Progenitor cell of endocrine pancreas (in vitro differentiated cells): ENCODE measurements at regions not wholly inside any gene's neighbourhood (a gene's known extent, or its start where the extent isn't known, plus 50 kb on each side); places are given as distances from the start of the nearest gene placed in this dataset.

Source experiments
- DNase-seq: peaks from one replicate; pipeline ENCODE4 v3.0.0; 2021; ENCODE audit warnings: low spot score; ENCODE audit not compliant: unreplicated experiment
- H3K27ac Mint-ChIP-seq: 2 replicates; pipeline ENCODE4 v1.8.0; 2021; ENCODE audit warnings: mild to moderate bottlenecking, moderate library complexity, mixed read lengths
- H3K27me3 Mint-ChIP-seq: 2 replicates; pipeline ENCODE4 v1.8.0; 2021; ENCODE audit warnings: mixed read lengths
- H3K36me3 Mint-ChIP-seq: 2 replicates; pipeline ENCODE4 v1.8.0; 2022; ENCODE audit warnings: mixed read lengths; ENCODE audit not compliant: insufficient read depth
- H3K4me1 Mint-ChIP-seq: 2 replicates; pipeline ENCODE4 v1.8.0; 2021; ENCODE audit warnings: low read depth, mixed read lengths
- H3K4me3 Mint-ChIP-seq: 2 replicates; pipeline ENCODE4 v1.8.0; 2021; ENCODE audit warnings: low read depth, mild to moderate bottlenecking, moderate library complexity, mixed read lengths
- H3K9me3 Mint-ChIP-seq: 2 replicates; pipeline ENCODE4 v1.8.0; 2021; ENCODE audit warnings: low read depth, mixed read lengths
- TF ChIP-seq, protein P1 (sequence below): fragments of 200-600 bp; sonication (generic); IDR thresholded peaks from one replicate; pipeline ENCODE4 v1.5.0; 2021; ENCODE audit warnings: antibody characterized with exemption, mild to moderate bottlenecking; ENCODE audit not compliant: unreplicated experiment

DNA sequence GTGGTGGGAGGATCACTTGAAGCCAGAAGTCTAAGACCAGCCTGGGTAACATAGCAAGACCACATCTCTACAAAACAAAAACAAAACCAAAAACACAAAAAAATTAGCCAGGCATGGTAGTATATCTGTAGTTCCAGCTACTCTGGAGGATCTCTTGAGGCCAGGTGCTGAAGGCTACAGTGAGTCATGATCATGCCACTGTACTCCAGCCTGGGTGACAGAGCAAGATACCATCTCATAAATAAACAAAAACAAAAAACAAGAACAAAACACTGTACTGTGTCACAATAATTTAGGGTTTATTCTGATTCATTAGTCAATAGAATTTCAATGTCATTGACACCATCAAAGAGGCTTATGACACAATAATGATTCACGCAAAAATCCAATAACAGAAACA lies 1121.7 kb upstream of the MAP3K7 start:
- Mint-ChIP-seq H3K9me3 (no peaks in the 10 kb centered on the region), H3K4me1 (no peaks in the 10 kb centered on the region), H3K27ac (no peak overlapping the region), H3K4me3 (no peak overlapping the region), H3K27me3 (no peaks in the 10 kb centered on the region), H3K36me3 (no peaks in the 10 kb centered on the region)
- DNase-seq, result no peak
- TF ChIP-seq, protein P1, sequence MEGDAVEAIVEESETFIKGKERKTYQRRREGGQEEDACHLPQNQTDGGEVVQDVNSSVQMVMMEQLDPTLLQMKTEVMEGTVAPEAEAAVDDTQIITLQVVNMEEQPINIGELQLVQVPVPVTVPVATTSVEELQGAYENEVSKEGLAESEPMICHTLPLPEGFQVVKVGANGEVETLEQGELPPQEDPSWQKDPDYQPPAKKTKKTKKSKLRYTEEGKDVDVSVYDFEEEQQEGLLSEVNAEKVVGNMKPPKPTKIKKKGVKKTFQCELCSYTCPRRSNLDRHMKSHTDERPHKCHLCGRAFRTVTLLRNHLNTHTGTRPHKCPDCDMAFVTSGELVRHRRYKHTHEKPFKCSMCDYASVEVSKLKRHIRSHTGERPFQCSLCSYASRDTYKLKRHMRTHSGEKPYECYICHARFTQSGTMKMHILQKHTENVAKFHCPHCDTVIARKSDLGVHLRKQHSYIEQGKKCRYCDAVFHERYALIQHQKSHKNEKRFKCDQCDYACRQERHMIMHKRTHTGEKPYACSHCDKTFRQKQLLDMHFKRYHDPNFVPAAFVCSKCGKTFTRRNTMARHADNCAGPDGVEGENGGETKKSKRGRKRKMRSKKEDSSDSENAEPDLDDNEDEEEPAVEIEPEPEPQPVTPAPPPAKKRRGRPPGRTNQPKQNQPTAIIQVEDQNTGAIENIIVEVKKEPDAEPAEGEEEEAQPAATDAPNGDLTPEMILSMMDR, result no peak

- DNase-seq, result no peak
- no peaks in the 10 kb centered on the region for H3K4me1 Mint-ChIP-seq
- no peaks in the 10 kb centered on the region for H3K36me3 Mint-ChIP-seq
- H3K9me3 Mint-ChIP-seq, result no peaks in the 10 kb centered on the region
- H3K4me3 Mint-ChIP-seq, result no peak overlapping the region
- no peaks in the 10 kb centered on the region for H3K27me3 Mint-ChIP-seq
- TF ChIP-seq, protein P1, result no peak
- no peak overlapping the region for H3K27ac Mint-ChIP-seq
Observed at GRCh38 chr6:91705646-91706045, 1118.8 kb upstream of the MAP3K7 start.

DNA sequence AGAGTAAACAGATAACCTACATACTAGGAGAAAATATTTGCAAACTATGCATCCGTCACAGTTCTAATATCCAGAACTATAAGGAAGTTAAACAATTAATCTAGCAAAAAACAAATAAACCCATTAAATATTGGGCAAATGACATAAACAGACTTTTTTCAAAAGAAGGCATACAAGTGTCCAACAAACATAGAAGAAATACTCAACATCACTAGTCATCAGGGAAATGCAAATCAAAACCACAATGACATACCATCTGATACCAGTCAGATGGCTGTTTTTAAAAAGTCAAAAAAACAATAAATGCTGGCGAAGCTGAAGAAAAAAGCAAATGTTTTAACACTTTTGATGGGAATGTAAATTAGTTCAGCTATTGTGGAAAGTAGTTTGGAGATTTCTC lies 1117.7 kb upstream of the MAP3K7 start:
- H3K36me3 Mint-ChIP-seq, result no peaks in the 10 kb centered on the region
- H3K9me3 Mint-ChIP-seq, result no peaks in the 10 kb centered on the region
- no peaks in the 10 kb centered on the region for H3K4me1 Mint-ChIP-seq
- no peaks in the 10 kb centered on the region for H3K27me3 Mint-ChIP-seq
- H3K27ac Mint-ChIP-seq, result no peak overlapping the region
- no peak overlapping the region for H3K4me3 Mint-ChIP-seq
- no peak for DNase-seq
- TF ChIP-seq, protein P1, result no peak

- Mint-ChIP-seq H3K4me1 (no peaks in the 10 kb centered on the region), H3K27me3 (no peaks in the 10 kb centered on the region), H3K27ac (no peak overlapping the region), H3K9me3 (no peaks in the 10 kb centered on the region), H3K36me3 (no peaks in the 10 kb centered on the region), H3K4me3 (no peak overlapping the region)
- TF ChIP-seq, protein P1, result no peak
- DNase-seq, result no peak
Observed at GRCh38 chr6:91697010-91697695, 1110.3 kb upstream of the MAP3K7 start.

GRCh38 chr6:91695221-91695620 lies 1108.3 kb upstream of the MAP3K7 start:
- H3K9me3 Mint-ChIP-seq, result no peaks in the 10 kb centered on the region
- no peak for DNase-seq
- H3K36me3 Mint-ChIP-seq, result no peaks in the 10 kb centered on the region
- TF ChIP-seq, protein P1, result no peak
- no peak overlapping the region for H3K27ac Mint-ChIP-seq
- H3K4me1 Mint-ChIP-seq, result no peaks in the 10 kb centered on the region
- no peaks in the 10 kb centered on the region for H3K27me3 Mint-ChIP-seq
- H3K4me3 Mint-ChIP-seq, result no peak overlapping the region
